Stimulated activated CD4-positive, alpha-beta T cell treated with anti-CD3 and anti-CD28 coated beads, Interleukin-4, amount 100 ng/mL, for 4 hours (primary cell): ENCODE measurements at regions not wholly inside any gene's neighbourhood (a gene's known extent, or its start where the extent isn't known, plus 50 kb on each side); places are given as distances from the start of the nearest gene placed in this dataset.
A peak's percentile ranks its signal among the peaks of the same experiment; 100 is the strongest.
"Not testable (repeated sequence)": the region's sequence is repeated elsewhere in the genome, so short reads cannot be mapped to it uniquely, and the experiment has no call there.

Experiments used
- DNase-seq, 2 experiments: peaks; one replicate each; pipeline ENCODE4 v3.0.0-alpha.2; 2020

GRCh38 chr20:43404878-43405277 is 52.8 kb upstream of the SRSF6 start:
- DNase-seq: peak in 1 of 2 experiments; percentile 15

GRCh38 chr20:43400882-43401281 is 56.8 kb upstream of the SRSF6 start:
- not testable (repeated sequence) for DNase-seq

GRCh38 chr20:43398676-43399324 is 58.9 kb upstream of the SRSF6 start:
- DNase-seq: no peak

DNA sequence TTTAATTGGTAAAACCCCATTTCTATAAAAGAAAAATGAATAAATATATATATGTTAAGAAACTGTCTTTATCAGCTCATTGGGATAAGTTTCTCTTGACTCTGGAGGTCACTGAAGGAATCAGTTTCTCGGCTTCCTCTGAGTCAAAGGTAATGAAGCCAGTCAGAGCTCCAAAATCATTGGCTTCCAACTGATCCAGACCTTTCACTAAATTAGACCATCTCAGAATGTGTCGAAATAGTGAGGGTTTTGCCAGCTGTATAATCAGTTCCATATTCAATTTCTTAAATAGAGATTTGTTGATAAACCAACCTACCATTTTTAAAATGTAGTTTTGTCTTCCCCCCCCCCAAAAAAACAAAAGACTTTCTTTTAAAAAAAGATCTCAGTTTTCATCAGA is 60.5 kb upstream of the SRSF6 start:
- no peak for DNase-seq

- no peak for DNase-seq
Measured at GRCh38 chr20:43393052-43393451, 64.6 kb upstream of the SRSF6 start.

DNA sequence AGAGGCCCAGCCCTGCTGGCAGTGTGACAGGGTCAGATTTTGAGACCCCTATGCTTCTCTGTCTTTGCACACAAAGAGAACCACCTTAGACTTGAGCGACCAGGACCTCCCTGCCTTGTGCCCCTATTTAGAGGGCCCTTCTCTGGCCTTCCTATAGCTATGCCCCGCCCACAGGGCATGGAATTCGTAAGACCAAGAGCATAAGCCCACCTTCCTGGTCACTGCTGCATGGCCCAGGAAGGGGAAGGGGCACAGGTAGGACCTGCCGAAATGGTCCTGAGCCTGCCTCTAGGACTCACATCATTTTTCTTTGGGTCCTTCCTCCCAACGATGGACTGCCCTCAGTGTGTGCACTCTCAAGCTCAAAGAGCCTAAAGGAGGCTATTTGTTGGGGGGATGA is 65.1 kb upstream of the SRSF6 start:
- DNase-seq: no peak

DNA sequence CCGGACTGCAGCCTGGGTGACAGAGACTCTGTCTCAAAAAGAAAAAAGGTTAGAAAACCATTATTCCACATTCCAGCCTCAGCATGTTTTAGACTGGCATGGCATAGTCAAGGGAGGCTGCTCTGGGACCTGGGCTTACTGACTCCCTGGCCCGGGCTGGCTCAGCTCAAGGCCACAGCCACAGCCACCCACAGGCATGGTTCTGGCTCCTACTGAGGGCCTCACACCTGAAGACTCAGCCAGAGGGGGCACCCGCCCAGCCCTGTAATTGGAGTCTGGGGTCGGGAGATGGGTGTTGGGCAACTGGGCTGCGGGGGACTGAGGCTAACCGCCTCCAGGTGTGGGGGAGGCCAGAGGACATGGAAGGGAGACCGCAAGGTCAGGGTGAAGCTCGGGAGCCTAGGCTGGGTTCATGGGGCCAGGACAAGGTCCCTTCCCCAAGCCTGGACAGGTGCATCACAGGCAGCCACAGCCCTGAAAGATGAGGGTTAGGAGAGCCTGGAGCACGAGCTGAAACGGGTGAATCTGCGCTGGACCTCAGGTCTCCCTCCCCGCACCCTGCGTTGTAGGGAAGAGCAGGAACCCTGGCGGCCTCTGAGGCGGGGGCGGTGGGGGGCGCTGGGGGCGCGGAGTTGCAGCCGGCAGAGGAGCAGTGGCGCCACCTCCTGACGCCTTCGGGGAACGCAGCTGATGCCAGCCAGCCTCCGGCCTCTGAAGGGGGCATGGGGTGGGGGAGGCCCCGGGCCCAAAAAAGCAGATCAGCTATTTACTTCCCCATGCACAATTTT is 67.7 kb upstream of the SRSF6 start:
- no peak for DNase-seq

DNA sequence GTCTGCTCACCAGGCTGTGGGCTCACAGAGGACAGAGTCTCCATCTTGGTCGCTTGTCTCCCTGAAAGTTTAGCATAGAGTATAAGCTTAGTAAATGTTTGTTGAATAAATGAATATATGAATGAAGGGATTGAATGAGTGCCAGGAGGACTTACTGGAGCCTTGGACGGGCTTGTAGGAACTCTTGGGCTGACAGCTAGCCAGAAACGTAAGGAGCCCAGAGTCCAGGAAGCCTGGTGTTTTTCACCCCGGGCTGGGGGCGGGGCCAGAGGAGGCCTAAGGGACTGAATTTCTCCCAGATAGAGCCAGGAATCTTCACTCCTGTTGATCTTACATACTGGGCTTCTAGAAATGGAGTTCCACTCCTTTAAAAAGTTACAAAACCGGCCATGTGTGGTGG is 68.5 kb upstream of the SRSF6 start:
- DNase-seq: no peak

DNA sequence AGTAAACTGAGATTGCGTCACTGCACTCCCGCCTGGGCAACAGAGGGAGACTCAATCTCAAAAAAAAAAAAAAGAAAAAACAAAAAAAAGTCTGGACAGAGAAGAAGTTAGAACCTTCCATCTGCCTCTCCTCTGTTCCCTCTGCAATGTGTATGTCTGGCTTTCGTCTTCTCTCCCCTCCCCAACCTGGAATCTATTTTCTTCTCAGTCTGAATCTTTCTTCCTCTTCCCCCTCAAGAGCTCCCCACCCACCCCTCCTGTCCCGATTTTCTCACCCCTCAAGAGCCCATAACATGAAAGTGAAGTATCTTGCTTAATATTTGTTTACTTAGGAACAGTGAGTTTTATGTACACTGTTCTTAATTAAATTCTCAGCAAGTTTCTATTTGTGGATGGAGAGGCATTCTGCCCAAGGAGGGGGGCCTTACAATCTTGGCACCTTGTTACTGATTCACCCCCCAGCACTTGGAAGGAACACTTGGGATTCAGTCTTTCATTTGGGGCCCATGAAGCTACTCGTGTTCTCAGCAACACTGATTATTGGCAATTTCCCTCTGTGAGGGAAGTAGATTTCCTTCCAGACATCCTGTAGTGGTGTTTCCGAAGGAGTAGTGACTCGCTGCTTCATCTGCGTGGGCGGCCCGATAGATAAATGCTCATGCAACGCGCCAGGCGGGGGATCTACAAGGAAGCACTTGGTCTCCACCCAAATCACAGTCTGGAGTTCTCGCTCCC is 69.3 kb upstream of the SRSF6 start:
- DNase-seq: no peak

DNA sequence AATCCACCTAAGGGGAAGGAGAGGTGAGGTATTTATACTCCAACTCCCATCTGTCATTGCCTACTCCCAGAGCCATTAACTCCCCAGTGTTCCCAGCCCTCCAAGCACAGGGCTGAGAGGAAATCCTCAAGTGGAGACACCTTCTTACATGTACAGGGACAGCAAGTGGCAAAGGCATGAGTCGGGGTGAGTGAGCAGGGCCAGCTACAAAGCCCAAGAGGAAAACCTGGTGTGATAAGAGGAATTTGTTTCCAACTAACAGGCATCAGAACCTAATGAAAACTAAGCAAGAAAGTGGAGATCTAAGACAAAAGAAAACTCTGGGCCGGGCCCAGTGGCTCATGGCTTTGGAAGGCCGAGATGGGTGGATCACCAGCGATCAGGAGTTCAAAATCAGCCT is 70.0 kb upstream of the SRSF6 start:
- no peak for DNase-seq

- no peak for DNase-seq
Measured at GRCh38 chr20:43386878-43387277, 70.8 kb upstream of the SRSF6 start.

DNA sequence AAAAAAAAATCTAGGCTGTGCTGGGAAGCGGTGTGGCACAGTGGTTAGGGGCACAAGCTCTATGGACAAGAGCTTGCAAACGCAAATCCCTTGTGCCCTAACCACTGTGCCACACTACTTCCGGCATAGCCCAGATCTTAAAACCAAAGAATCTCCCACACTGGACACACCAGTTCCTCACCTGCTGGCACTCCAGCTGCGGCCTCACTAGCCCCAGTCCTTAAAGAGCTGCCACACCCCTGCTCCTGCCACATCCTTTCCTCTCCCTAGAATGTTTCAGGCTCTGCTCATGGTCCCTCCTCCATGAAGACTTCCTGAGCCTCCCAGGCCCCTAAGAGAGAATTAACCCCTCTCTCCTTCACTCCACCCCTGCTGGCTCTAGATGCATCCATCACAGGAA is 71.8 kb upstream of the SRSF6 start:
- DNase-seq: no peak

DNA sequence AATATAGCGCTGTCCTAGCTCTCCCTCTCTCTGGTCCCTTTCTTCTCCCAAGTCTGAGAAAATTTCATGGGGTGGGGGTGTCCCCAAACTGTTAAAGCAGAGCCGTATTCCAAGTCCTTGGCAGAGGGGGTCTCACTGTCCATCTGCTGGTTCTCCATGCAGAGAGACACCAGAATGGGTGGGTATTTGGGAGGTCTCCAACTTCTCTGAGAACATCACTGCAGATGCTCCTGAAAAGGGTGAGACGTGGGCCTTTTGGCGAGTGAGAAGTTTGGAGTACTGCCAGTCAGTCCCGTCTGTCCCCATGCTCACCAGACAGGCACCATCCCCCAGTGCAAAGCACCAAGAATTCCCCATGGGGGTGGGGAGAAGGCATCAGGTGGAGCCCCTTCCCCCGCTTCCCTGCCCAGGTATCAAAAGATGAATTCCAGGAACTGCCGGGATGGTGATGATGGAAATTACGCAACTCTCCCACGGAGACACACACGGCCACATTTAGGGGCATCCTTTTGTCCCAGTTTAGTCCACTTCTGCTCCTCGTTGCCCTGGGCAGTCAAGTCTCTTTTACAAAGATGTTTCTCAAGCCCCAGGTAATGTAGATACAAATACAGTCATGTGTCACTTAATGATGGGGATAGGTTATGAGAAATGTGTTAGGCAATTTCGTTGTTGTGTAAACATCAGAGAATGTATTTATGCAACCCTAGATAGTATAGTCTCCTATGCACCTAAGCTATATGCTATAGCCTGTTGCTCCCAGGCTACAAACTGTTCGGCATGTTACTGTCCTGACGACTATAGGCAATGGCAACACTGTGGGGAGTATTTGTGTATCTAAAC is 73.4 kb upstream of the SRSF6 start:
- no peak for DNase-seq

DNA sequence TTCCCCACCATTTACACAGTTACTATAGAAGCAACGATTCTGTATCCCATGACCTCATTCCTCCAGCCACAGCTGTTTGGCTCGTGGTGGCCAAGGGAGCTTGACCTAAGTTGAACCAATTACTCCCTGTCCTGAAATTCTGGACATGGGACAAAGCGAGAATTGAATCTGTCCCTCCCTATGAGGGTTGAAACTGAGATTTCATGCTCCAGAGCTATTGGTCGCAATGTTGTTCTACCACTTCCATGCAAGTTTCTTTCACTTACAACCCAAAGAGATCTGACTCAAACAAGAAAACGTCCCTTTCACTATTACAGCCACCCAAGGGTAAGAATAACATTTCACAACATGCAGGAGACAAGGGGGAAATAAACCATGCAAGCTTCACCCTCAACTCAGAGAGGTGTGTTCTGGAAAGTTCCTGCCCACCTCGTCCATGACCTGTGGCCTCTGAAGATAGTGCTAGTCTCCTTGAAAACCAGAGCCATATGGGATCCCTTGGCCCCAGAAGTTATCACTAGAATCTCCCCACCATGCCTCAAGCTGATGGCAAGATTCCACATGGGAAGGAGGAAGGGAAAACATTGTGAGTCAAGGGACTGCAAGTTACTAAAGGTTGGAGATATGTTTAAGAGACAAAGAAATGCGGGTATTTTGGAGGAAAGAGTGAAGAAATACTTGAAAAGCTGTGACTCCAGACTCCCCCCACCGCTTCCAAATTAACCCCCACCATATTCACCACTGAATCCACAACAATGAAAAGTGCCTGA is 74.5 kb upstream of the SRSF6 start:
- no peak for DNase-seq

DNA sequence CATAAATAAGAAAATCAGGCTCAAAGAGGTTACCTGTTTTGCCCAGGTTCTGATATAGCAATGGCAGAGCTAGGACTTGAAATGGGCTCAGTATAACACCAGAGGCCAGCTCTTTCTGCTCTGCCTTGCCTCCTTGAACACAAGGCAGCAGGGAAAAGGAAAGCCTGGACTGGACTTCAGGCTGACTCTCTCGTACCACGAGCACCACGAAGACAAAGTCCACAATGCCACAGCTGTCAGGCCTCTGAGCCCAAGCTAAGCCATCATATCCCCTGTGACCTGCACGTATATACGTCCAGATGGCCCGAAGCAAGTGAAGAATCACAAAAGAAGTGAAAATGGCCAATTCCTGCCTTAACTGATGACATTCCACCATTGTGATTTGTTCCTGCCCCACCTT is 75.6 kb upstream of the SRSF6 start:
- not testable (repeated sequence) for DNase-seq

GRCh38 chr20:43381533-43381932 is 76.2 kb upstream of the SRSF6 start:
- not testable (repeated sequence) for DNase-seq

DNA sequence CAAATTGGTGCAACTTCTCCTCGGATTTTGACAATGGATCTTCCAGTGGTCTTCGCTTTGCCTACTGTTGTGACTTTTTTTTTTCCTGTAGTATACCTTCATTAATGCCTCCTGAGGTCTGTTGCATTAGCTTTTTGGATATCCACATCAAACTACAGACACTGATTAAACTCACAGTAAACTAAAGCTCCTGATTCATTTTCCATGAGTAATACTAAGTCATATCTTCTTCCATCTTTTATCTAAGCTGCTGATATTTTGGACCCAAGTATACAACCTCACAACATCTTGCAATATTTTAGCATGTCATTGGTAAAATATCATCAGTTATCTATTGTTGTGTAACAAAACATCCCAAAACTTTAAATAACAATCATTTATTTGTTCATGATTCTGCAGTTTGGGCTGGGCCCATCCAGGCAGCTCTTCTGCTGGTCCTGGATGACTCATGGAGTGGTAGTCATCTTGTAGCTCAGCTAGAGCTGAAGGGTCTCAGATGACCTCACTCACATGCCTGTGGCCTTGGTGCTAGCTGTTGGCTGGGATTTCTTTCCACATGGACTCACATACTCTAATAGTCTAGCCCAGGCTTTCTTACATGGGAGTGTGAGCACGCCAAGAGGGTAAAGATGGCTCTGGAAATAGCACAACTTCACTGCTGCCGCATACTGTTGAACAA is 78.3 kb upstream of the SRSF6 start:
- DNase-seq: no peak

DNA sequence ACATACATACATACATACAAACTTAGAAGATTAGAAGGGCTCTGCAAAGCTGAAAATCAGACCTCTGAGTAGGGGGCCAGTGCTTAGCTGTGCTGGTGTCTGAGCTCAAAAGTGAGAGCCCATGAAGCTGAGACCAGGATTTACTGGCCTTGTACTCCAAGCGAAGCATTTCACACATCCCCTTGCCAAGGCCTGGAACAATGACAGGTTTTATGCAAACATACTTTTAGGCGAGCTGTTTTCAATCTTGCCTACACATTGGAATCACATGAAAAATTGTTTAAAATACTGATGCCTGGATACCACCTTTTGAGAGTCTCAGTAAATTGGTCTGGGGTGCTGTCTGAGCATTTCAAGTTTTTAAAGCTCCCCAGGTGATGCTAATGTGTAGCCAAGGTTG is 80.9 kb upstream of the SRSF6 start:
- no peak for DNase-seq

DNA sequence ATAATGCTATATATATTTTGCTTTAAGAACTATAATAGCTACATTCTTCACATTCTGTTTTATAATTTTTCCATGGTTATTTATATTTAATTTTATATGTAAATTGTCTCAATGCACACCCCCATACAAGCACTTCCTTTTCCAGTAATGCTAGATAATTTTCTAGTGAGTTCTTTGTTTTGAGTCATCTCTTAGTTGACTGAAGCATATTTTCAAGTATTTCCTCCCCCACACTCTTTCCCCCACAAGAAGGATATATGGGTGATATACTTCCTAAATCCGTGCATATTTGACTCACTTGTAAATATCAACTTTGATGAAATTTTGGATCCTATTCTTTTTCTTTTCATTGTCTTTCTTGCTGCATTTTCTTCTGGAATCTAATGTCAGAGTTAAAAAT is 82.1 kb upstream of the SRSF6 start:
- DNase-seq: no peak

- no peak for DNase-seq
Measured at GRCh38 chr20:43372051-43372450, 85.6 kb upstream of the SRSF6 start.

- no peak for DNase-seq
Measured at GRCh38 chr20:43365691-43366090, 92.0 kb upstream of the SRSF6 start.

DNA sequence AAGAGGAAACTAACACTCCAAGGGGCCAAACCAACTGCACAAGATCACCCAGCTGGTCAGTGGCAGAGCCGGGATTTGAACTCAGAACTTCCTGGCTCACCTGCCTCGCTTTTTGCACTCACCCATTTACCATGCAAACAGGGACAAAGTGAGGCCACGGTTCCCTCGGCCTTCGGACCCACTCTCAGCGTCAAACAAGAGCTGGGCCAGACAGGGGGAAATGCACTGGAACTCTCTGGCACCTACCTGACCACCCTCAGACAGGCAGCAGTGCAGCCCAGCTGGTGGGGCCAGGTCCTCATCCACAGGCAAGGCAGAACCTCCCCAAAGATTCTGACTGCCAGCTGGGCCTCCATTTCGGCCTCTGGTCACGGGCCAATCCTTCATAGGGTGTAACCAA is 93.7 kb upstream of the SRSF6 start:
- no peak for DNase-seq
